Activated CD4-positive, alpha-beta T cell treated with anti-CD3 and anti-CD28 coated beads, Interleukin-2, amount 10 ng/mL, durations not matched to agents 7 days and 5 days (primary cell): ENCODE measurements at regions not wholly inside any gene's neighbourhood (a gene's known extent, or its start where the extent isn't known, plus 50 kb on each side); places are given as distances from the start of the nearest gene placed in this dataset.
"Not testable (repeated sequence)": the region's sequence is repeated elsewhere in the genome, so short reads cannot be mapped to it uniquely, and the experiment has no call there.

Experiments
- CTCF ChIA-PET: fragments of 350-600 bp; sonication (Branson Sonifier 250); formaldehyde crosslinking; loops from one replicate; lab custom pipeline; 2021; ENCODE audit warnings: antibody characterized with exemption; lab: Charles Lee
- POLR2A ChIA-PET: fragments of 350-600 bp; sonication (Branson Sonifier 250); formaldehyde crosslinking; loops from one replicate; lab custom pipeline; 2021; ENCODE audit warnings: antibody characterized with exemption; lab: Charles Lee
- DNase-seq: peaks from one replicate; pipeline ENCODE4 v3.0.0-alpha.2; 2020
- H3K27ac Mint-ChIP-seq: one replicate; pipeline ENCODE4 v1.8.0; 2021; ENCODE audit warnings: mild to moderate bottlenecking, moderate library complexity, mixed read lengths
- H3K27me3 Mint-ChIP-seq: one replicate; pipeline ENCODE4 v1.8.0; 2021; ENCODE audit warnings: mixed read lengths
- H3K36me3 Mint-ChIP-seq: one replicate; pipeline ENCODE4 v1.8.0; 2021; ENCODE audit warnings: low read depth, mixed read lengths
- H3K4me1 Mint-ChIP-seq: one replicate; pipeline ENCODE4 v1.8.0; 2021; ENCODE audit warnings: mixed read lengths
- H3K4me3 Mint-ChIP-seq: one replicate; pipeline ENCODE4 v1.8.0; 2021; ENCODE audit warnings: mild to moderate bottlenecking, moderate library complexity, mixed read lengths
- H3K9me3 Mint-ChIP-seq: one replicate; pipeline ENCODE4 v1.8.0; 2021; ENCODE audit warnings: mixed read lengths

DNA sequence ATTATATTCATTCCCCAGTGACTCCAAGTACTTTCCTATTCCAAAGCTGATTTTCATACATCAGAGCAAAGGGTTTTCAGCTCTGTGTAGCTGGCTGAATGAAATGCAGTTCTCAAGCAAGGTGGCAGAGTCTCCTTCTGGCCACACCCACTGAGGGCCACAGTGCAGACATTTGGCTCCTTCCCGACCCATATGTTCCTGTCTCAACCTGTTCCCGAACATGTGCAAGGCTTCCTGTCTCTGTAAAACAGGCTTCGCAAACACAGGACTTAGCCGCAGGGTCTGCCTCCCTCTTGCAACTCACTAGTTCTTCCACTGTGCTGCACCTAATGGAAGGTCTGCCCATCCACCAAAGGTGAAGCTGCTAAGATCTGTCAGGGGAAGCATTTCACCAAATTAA, 249.2 kb downstream of the MID1IP1 start:
- Mint-ChIP-seq H3K4me1 (no peaks in the 10 kb centered on the region), H3K36me3 (no peaks in the 10 kb centered on the region), H3K4me3 (no peak overlapping the region), H3K27me3 (no peaks in the 10 kb centered on the region), H3K9me3 (no peaks in the 10 kb centered on the region), H3K27ac (no peak overlapping the region)
- CTCF ChIA-PET = no interaction called here
- DNase-seq = no peak
- POLR2A ChIA-PET = no interaction called here

DNA sequence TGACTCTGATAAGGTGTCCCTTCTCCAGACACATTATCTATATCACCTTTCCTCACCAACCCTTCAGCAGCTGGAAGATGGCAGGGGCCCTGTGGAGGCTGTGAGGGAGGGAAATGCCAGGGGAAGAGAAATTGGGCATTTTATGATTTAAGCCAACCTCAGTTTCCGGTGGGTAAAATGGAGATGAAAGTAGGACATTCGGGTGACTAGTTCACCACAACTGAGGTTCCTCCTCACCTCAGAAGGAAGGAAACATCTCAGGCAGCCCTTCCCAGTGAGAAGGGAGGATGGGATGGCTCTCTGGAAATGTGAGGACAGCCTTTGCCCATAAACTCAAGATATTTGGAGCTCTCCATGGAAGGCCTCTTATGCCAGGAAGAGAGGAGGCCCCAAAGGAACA, 251.5 kb downstream of the MID1IP1 start:
- ChIA-PET POLR2A (no interaction called here), CTCF (no interaction called here)
- no peaks in the 10 kb centered on the region for H3K4me1 Mint-ChIP-seq
- H3K27ac Mint-ChIP-seq = no peak overlapping the region
- no peaks in the 10 kb centered on the region for H3K9me3 Mint-ChIP-seq
- H3K4me3 Mint-ChIP-seq = no peak overlapping the region
- H3K36me3 Mint-ChIP-seq = no peaks in the 10 kb centered on the region
- H3K27me3 Mint-ChIP-seq = no peaks in the 10 kb centered on the region
- DNase-seq = no peak

DNA sequence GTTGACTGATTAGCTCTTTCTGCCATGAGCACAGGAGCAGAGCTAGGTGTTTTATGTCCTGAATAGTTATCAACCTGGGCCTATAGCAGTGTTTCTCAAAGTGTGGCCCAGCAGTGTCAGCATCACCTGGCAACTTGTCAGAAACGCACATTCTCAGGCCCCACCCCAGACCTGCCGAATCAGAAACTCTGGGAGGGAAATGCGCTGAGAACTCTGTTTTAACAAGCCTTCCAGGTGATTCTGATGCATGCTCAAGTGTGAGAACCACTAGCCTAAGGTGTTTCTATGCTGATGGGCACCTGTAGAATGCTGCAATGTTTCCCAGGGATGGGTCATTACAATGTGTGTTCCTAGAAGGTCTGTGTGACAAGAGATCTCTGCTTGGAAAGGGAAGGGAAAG, 257.5 kb downstream of the MID1IP1 start:
- Mint-ChIP-seq H3K27me3 (no peaks in the 10 kb centered on the region), H3K27ac (no peak overlapping the region), H3K4me3 (no peak overlapping the region), H3K36me3 (no peaks in the 10 kb centered on the region), H3K9me3 (peaks cover 3% of the 10 kb centered on the region), H3K4me1 (no peaks in the 10 kb centered on the region)
- POLR2A ChIA-PET = no interaction called here
- no peak for DNase-seq
- CTCF ChIA-PET = no interaction called here

DNA sequence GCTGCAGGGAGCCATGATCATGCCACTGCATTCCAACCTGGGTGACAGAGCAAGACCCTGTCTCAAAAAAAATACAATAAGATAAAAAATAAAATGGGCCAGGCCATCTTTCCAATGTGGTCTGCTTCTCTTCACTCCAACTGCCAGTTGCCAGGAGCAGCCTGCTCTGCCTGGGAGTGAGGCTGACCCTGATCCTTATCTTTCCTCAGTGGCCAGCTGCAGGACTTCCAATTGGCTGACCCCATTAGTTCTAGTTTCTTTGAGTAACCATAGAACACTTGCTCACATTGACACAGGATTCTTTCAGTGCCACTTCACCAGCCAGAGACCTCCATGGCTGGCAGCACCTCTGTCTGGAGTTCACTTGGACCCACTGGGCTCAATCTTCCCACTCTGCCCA, 258.6 kb downstream of the MID1IP1 start:
- H3K4me1 Mint-ChIP-seq = no peaks in the 10 kb centered on the region
- POLR2A ChIA-PET = no interaction called here
- H3K4me3 Mint-ChIP-seq = no peak overlapping the region
- no peak for DNase-seq
- no peaks in the 10 kb centered on the region for H3K27me3 Mint-ChIP-seq
- no peak overlapping the region for H3K27ac Mint-ChIP-seq
- H3K36me3 Mint-ChIP-seq = no peaks in the 10 kb centered on the region
- H3K9me3 Mint-ChIP-seq = peaks cover 3% of the 10 kb centered on the region
- CTCF ChIA-PET = interaction anchor here (0.6 kb wide), 1 partner anchor 527 kb away, joined by 3 read pairs; no protein-coding TSS in a partner anchor

DNA sequence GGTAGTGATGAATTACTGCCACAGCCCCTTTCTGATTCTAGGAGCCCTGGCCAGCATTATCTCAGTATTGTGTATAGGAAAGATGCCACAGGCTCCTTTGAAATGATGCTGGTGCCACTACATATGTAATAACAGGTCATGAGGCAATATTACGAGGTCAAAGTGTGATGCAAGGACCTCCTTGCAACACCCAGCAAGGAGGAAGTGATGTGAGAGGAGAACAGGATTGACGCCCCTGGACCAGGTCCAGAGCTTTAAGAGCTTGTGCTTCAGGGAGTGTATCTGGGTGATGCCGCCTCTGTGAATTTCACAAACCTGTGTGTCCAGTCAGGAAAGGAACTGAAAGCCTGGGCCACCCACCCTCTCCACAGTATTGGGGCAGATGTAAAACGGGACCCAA, 261.8 kb downstream of the MID1IP1 start:
- Mint-ChIP-seq H3K9me3 (peaks cover 3% of the 10 kb centered on the region), H3K4me3 (no peak overlapping the region), H3K4me1 (no peaks in the 10 kb centered on the region), H3K36me3 (no peaks in the 10 kb centered on the region), H3K27me3 (no peaks in the 10 kb centered on the region), H3K27ac (no peak overlapping the region)
- POLR2A ChIA-PET = no interaction called here
- CTCF ChIA-PET = no interaction called here
- DNase-seq = no peak

DNA sequence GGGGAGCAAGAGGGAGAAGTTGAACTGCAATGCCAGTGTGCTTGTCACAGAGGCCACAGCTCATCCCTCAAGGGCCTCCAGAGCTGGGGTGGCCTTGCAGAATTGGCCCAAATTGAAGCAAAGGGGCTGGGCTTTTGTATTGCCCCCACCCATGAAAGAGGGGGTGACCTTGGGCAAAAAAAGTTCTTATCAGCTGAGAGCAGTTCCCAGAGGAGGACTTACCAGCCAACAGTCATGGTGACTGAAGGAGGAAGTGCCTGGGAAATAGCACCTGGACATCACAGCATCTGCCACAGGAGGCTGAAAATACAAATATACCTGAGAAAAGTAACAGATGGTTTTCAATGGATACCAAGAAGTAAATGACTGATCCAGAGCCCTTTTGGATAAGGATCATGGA, 262.4 kb downstream of the MID1IP1 start:
- ChIA-PET CTCF (no interaction called here), POLR2A (no interaction called here)
- H3K4me1 Mint-ChIP-seq = no peaks in the 10 kb centered on the region
- H3K27ac Mint-ChIP-seq = no peak overlapping the region
- no peak for DNase-seq
- H3K4me3 Mint-ChIP-seq = no peak overlapping the region
- H3K27me3 Mint-ChIP-seq = no peaks in the 10 kb centered on the region
- peaks cover 3% of the 10 kb centered on the region for H3K9me3 Mint-ChIP-seq
- no peaks in the 10 kb centered on the region for H3K36me3 Mint-ChIP-seq

DNA sequence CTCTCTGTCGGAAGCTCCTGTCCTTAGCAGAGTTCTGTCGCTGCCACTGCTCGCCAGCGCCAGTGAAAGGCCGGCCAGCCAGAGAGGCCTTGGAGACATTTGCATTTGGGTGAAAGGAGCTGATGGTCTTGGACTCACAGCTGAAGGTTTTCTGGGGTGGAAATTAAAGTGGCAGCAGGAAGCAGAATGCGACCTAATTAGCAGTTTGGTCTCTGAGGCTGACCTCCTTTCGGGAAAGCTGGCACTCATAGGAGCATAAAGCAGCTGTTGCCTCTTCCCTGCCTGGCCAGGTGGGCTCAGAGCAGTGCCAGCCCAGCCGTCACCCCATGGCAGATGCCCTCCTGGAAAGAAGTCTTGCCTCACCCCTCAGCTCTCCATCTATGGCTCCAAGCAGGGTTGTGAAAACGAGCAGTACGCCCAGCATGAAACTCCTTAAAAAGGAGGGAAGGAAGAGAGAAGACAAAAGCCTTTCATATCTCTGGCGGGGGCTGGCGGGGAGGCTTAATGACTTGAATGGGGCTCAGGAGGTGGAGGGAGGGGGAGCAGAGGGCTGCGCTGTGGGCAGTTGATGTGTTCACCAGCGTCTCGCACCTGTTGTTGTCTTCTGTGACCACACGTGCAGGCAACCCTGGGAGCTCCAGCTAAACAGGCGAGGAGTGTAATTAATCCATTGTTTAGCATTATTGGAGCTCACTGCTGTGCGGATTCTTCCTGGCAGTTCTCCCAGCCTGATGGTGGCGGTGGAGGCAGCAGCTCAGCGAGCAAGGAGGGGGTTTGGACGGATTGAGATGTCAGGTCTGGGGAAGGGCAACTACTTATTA, 264.0 kb downstream of the MID1IP1 start:
- ChIA-PET POLR2A (no interaction called here), CTCF (no interaction called here)
- no peak for DNase-seq
- H3K27me3 Mint-ChIP-seq = no peaks in the 10 kb centered on the region
- H3K27ac Mint-ChIP-seq = no peak overlapping the region
- no peak overlapping the region for H3K4me3 Mint-ChIP-seq
- H3K4me1 Mint-ChIP-seq = no peaks in the 10 kb centered on the region
- peaks cover 3% of the 10 kb centered on the region for H3K9me3 Mint-ChIP-seq
- H3K36me3 Mint-ChIP-seq = no peaks in the 10 kb centered on the region

DNA sequence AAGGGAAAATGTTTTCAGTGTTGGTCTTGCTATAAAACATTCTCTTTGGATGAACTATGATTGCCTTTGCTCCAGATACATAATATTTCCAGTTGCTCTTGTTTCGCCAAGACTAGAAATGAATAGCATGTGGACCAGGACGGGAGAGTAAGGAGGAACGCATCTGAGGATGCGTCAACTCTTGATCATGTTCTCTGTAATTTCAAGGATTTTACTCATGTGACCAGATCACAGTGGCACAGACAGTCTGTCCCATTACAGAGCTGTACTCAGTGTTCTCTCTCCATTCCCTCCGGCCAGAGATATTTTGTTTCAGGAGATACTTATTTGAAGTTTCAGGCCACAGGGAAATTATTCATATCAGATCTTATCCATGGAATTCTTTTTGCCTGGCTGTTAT, 266.6 kb downstream of the MID1IP1 start:
- ChIA-PET POLR2A (no interaction called here), CTCF (no interaction called here)

DNA sequence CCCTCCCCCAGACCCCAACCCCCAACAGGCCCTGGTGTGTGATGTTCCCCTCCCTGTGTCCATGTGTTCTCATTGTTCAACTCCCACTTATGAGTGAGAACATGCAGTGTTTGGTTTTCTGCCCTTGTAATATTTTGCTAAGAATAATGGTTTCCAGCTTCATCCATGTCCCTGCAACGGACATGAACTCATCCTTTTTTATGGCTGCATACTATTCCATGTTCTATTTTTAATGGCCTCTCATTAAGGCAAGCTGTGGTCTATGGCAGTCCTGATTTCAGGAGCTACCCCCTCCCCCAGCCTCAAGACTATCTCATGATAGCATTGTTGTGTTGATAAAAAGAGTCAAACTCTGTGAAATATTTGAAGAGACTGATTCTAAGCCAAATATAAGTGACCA, 267.4 kb downstream of the MID1IP1 start:
- H3K27me3 Mint-ChIP-seq, CTCF ChIA-PET, H3K4me1 Mint-ChIP-seq, DNase-seq, H3K9me3 Mint-ChIP-seq, H3K36me3 Mint-ChIP-seq, H3K4me3 Mint-ChIP-seq, H3K27ac Mint-ChIP-seq, POLR2A ChIA-PET: not testable (repeated sequence)

More for the DNA sequence above, 266.6 kb downstream of the MID1IP1 start:
- no peaks in the 10 kb centered on the region for H3K27me3 Mint-ChIP-seq
- no peaks in the 10 kb centered on the region for H3K9me3 Mint-ChIP-seq
- no peak overlapping the region for H3K4me3 Mint-ChIP-seq
- H3K36me3 Mint-ChIP-seq = no peaks in the 10 kb centered on the region
- no peak overlapping the region for H3K27ac Mint-ChIP-seq
- H3K4me1 Mint-ChIP-seq = no peaks in the 10 kb centered on the region
- no peak for DNase-seq

DNA sequence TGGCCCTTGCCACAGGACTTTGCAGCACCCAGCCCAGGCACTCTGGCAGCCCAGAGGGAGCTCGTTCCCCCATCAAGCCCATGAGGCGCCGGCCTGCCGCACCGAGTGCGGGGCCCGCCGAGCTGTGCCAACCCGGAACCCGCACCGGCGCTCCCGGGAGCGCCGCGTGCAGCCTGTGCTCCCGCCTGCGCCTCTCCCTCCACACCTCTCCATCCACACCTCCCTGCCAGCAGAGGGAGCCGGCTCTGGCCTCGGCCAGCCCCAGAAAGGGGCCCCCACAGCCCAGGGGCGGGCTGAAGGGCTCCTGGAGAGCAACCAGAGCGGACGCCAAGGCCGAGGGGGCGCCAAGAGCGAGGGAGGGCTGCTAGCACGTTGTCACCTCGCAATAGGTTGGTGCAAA, 268.8 kb downstream of the MID1IP1 start:
- no peaks in the 10 kb centered on the region for H3K4me1 Mint-ChIP-seq
- no peak overlapping the region for H3K27ac Mint-ChIP-seq
- H3K36me3 Mint-ChIP-seq = no peaks in the 10 kb centered on the region
- ChIA-PET CTCF (no interaction called here), POLR2A (no interaction called here)
- H3K27me3 Mint-ChIP-seq = no peaks in the 10 kb centered on the region
- no peak overlapping the region for H3K4me3 Mint-ChIP-seq
- no peaks in the 10 kb centered on the region for H3K9me3 Mint-ChIP-seq
- no peak for DNase-seq

DNA sequence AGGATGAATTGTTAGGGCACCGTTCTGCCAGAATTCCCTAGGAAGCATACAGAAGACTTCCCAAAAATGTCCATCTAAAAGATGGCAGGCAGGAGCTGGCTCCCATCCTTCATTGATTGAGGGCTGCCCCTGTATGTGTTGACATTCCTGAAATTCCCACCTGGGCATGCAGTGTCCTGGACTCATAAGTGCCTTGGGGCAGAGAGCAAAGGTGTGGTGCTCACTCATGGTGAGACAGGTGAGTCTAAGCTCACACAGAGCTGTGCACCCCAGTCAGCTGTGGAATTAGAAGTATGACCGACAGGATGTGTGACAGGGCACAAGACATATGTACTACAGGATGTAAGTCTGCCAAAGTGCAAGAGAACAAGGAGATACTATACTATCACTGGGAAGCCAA, 271.9 kb downstream of the MID1IP1 start:
- Mint-ChIP-seq H3K27me3 (peaks cover 1% of the 10 kb centered on the region), H3K9me3 (no peaks in the 10 kb centered on the region), H3K36me3 (no peaks in the 10 kb centered on the region), H3K4me3 (no peak overlapping the region), H3K27ac (no peak overlapping the region), H3K4me1 (no peaks in the 10 kb centered on the region)
- DNase-seq = no peak
- ChIA-PET CTCF (no interaction called here), POLR2A (no interaction called here)

DNA sequence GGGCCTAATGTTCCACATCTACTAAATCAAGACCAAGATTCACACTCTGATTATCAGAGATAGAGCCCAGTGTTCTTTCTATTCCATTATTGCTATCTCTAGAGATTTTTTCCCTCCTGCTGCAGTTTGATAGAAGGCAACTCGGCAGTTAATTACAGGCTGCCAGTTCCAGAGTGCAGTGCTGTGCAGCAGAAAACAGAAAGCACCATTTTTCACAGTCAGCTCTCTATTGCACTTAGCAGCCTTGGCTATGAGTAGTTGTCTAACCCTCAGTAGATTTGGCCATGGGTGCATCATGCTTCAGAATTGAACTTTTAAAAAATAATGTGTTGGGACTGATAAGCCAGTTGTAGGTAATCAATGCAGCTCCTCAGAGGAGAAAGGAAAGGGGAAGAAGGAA, 295.3 kb downstream of the MID1IP1 start:
- H3K9me3 Mint-ChIP-seq = no peaks in the 10 kb centered on the region
- ChIA-PET POLR2A (no interaction called here), CTCF (no interaction called here)
- no peaks in the 10 kb centered on the region for H3K4me1 Mint-ChIP-seq
- no peak overlapping the region for H3K4me3 Mint-ChIP-seq
- H3K27me3 Mint-ChIP-seq = no peaks in the 10 kb centered on the region
- H3K27ac Mint-ChIP-seq = no peak overlapping the region
- DNase-seq = no peak
- H3K36me3 Mint-ChIP-seq = no peaks in the 10 kb centered on the region

DNA sequence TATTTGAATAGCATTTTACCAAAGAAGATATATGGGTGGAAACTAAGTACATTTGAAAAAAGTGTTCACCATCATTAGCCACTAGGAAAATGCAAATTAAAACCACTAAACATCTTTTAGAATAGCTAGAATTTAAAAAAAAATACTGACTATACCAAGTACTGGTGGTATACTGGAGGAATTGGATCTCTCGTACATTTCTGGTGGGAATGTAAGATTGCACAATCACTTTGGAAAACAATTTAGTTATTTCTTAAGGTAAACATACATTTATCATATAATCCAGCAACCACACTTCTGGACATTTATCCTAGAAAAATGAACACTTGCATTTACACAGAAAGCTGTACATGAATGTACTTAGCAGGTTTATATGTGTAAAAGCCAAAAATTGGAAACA, 303.5 kb downstream of the MID1IP1 start:
- POLR2A ChIA-PET = no interaction called here

DNA sequence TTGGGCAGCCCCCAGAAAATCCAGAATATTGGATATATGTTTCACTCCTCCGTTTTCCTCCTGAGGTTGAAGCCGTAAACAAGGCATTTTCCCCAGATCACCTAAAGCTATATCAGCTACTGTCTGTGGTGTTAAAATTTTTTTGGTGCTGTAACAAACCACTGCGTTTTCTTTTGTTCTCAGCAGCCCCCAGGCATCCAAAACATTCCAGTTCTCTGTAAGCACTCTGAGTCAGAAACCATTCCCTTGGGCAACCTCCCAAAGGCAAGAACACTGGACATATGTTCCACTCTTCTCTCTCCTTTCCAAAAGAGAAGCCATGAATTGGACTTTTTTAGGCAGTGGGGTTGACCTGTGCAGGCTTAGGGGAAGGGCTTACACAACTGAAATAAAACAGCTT, 310.9 kb downstream of the MID1IP1 start:
- ChIA-PET CTCF (interaction anchor here (0.7 kb wide), 1 partner anchor 13 kb away, joined by 3 read pairs; no protein-coding TSS in a partner anchor), POLR2A (no interaction called here)
- Mint-ChIP-seq H3K36me3 (no peaks in the 10 kb centered on the region), H3K27me3 (peaks cover 6% of the 10 kb centered on the region), H3K9me3 (peaks cover 2% of the 10 kb centered on the region), H3K4me1 (no peaks in the 10 kb centered on the region), H3K4me3 (no peak overlapping the region), H3K27ac (no peak overlapping the region)
- DNase-seq = no peak

More for the DNA sequence above, 303.5 kb downstream of the MID1IP1 start:
- Mint-ChIP-seq H3K27me3 (peaks cover 4% of the 10 kb centered on the region), H3K4me3 (no peak overlapping the region), H3K27ac (no peak overlapping the region), H3K36me3 (no peaks in the 10 kb centered on the region), H3K9me3 (peaks cover 2% of the 10 kb centered on the region), H3K4me1 (no peaks in the 10 kb centered on the region)
- CTCF ChIA-PET = no interaction called here
- DNase-seq = no peak
